ENCODE measurements at regions not wholly inside any gene's neighbourhood (a gene's known extent, or its start where the extent isn't known, plus 50 kb on each side); places are given as distances from the start of the nearest gene placed in this dataset.
"Not testable (repeated sequence)": the region's sequence is repeated elsewhere in the genome, so short reads cannot be mapped to it uniquely, and the experiment has no call there.

GRCh38 chr2:89585558-89585920, 894.1 kb downstream of the RPIA start:
- not testable (repeated sequence) for H2BK120ac ChIP-seq (ENCODE audit: low read depth, low read length); H3K4me2 ChIP-seq (ENCODE audit: low read length); H3K9ac ChIP-seq (ENCODE audit: low read length); H3K4me1 ChIP-seq (ENCODE audit: control insufficient read depth, low read depth, low read length); H4K5ac ChIP-seq (ENCODE audit: low read length); H3K4me3 ChIP-seq (ENCODE audit: low read length); H3K23ac ChIP-seq (ENCODE audit: low read length); H3K4ac ChIP-seq (ENCODE audit: low read depth, low read length); H3K18ac ChIP-seq (ENCODE audit: low read length); H4K8ac ChIP-seq (ENCODE audit: low read depth, low read length); H2BK5ac ChIP-seq (ENCODE audit: low read length); H3K27ac ChIP-seq (ENCODE audit: low read depth, low read length); H3K79me2 ChIP-seq (ENCODE audit: control insufficient read depth, insufficient read depth, low read length); H3K36me3 ChIP-seq (ENCODE audit: control insufficient read depth, insufficient read depth, low read length); H2BK15ac ChIP-seq (replicated peaks; ENCODE audit: low read depth); H3K27me3 ChIP-seq (ENCODE audit: insufficient read depth, low read length, poor library complexity); H3K79me1 ChIP-seq (ENCODE audit: low read length); H2AK5ac ChIP-seq (ENCODE audit: low read length)
- WGBS (ENCODE audit: extremely low coverage, insufficient coverage, low lambda C conversion rate), result no CpG with 5 or more reads among the region's 34 CpGs
- peak overlapping the region; percentile 34 for H3K56ac ChIP-seq (ENCODE audit: low read length)
- DNase-seq, result peak; percentile 58

- H3K27me3 ChIP-seq (ENCODE audit: insufficient read depth, low read length, poor library complexity); H3K18ac ChIP-seq (ENCODE audit: low read length); H3K9ac ChIP-seq (ENCODE audit: low read length); H4K5ac ChIP-seq (ENCODE audit: low read length); H3K4me3 ChIP-seq (ENCODE audit: low read length); H2BK5ac ChIP-seq (ENCODE audit: low read length); H3K79me2 ChIP-seq (ENCODE audit: control insufficient read depth, insufficient read depth, low read length); H3K4ac ChIP-seq (ENCODE audit: low read depth, low read length); H3K79me1 ChIP-seq (ENCODE audit: low read length); H3K4me2 ChIP-seq (ENCODE audit: low read length); DNase-seq; H3K36me3 ChIP-seq (ENCODE audit: control insufficient read depth, insufficient read depth, low read length); H2BK15ac ChIP-seq (replicated peaks; ENCODE audit: low read depth); H2BK120ac ChIP-seq (ENCODE audit: low read depth, low read length); H4K8ac ChIP-seq (ENCODE audit: low read depth, low read length); H2AK5ac ChIP-seq (ENCODE audit: low read length); H3K23ac ChIP-seq (ENCODE audit: low read length); H3K4me1 ChIP-seq (ENCODE audit: control insufficient read depth, low read depth, low read length); H3K56ac ChIP-seq (ENCODE audit: low read length); H3K27ac ChIP-seq (ENCODE audit: low read depth, low read length): not testable (repeated sequence)
- WGBS (ENCODE audit: extremely low coverage, insufficient coverage, low lambda C conversion rate), result no CpG with 5 or more reads among the region's 4 CpGs
Observed at GRCh38 chr2:89599843-89600242, 908.4 kb downstream of the RPIA start.

- not testable (repeated sequence) for H2BK5ac ChIP-seq (ENCODE audit: low read length); H2BK15ac ChIP-seq (replicated peaks; ENCODE audit: low read depth); H3K56ac ChIP-seq (ENCODE audit: low read length); H3K9ac ChIP-seq (ENCODE audit: low read length); H3K79me2 ChIP-seq (ENCODE audit: control insufficient read depth, insufficient read depth, low read length); H3K4ac ChIP-seq (ENCODE audit: low read depth, low read length); H3K27ac ChIP-seq (ENCODE audit: low read depth, low read length); H3K18ac ChIP-seq (ENCODE audit: low read length); H3K4me1 ChIP-seq (ENCODE audit: control insufficient read depth, low read depth, low read length); H3K79me1 ChIP-seq (ENCODE audit: low read length); H3K4me2 ChIP-seq (ENCODE audit: low read length); H2AK5ac ChIP-seq (ENCODE audit: low read length); H3K27me3 ChIP-seq (ENCODE audit: insufficient read depth, low read length, poor library complexity); H3K4me3 ChIP-seq (ENCODE audit: low read length); DNase-seq; H4K5ac ChIP-seq (ENCODE audit: low read length); H2BK120ac ChIP-seq (ENCODE audit: low read depth, low read length); H4K8ac ChIP-seq (ENCODE audit: low read depth, low read length); H3K23ac ChIP-seq (ENCODE audit: low read length); H3K36me3 ChIP-seq (ENCODE audit: control insufficient read depth, insufficient read depth, low read length)
- no CpG with 5 or more reads among the region's 2 CpGs for WGBS (ENCODE audit: extremely low coverage, insufficient coverage, low lambda C conversion rate)
Observed at GRCh38 chr2:89606514-89606913, 915.0 kb downstream of the RPIA start.

GRCh38 chr2:89610207-89610926, 918.9 kb downstream of the RPIA start:
- H3K4me1 ChIP-seq (ENCODE audit: control insufficient read depth, low read depth, low read length); H3K79me2 ChIP-seq (ENCODE audit: control insufficient read depth, insufficient read depth, low read length); H3K23ac ChIP-seq (ENCODE audit: low read length); H3K9ac ChIP-seq (ENCODE audit: low read length); H3K4me2 ChIP-seq (ENCODE audit: low read length); H4K5ac ChIP-seq (ENCODE audit: low read length); H3K4me3 ChIP-seq (ENCODE audit: low read length); H3K36me3 ChIP-seq (ENCODE audit: control insufficient read depth, insufficient read depth, low read length); H3K4ac ChIP-seq (ENCODE audit: low read depth, low read length); H2BK120ac ChIP-seq (ENCODE audit: low read depth, low read length); H2BK5ac ChIP-seq (ENCODE audit: low read length); H3K56ac ChIP-seq (ENCODE audit: low read length); H3K79me1 ChIP-seq (ENCODE audit: low read length); H2AK5ac ChIP-seq (ENCODE audit: low read length); H2BK15ac ChIP-seq (replicated peaks; ENCODE audit: low read depth); H3K27ac ChIP-seq (ENCODE audit: low read depth, low read length); H3K27me3 ChIP-seq (ENCODE audit: insufficient read depth, low read length, poor library complexity); H3K18ac ChIP-seq (ENCODE audit: low read length); DNase-seq; H4K8ac ChIP-seq (ENCODE audit: low read depth, low read length): not testable (repeated sequence)
- no CpG with 5 or more reads among the region's 33 CpGs for WGBS (ENCODE audit: extremely low coverage, insufficient coverage, low lambda C conversion rate)

- WGBS (ENCODE audit: extremely low coverage, insufficient coverage, low lambda C conversion rate), result no CpG with 5 or more reads among the region's 37 CpGs
- not testable (repeated sequence) for H4K5ac ChIP-seq (ENCODE audit: low read length); H3K4me1 ChIP-seq (ENCODE audit: control insufficient read depth, low read depth, low read length); H2BK15ac ChIP-seq (replicated peaks; ENCODE audit: low read depth); DNase-seq; H3K9ac ChIP-seq (ENCODE audit: low read length); H3K4me3 ChIP-seq (ENCODE audit: low read length); H3K79me1 ChIP-seq (ENCODE audit: low read length); H3K56ac ChIP-seq (ENCODE audit: low read length); H3K23ac ChIP-seq (ENCODE audit: low read length); H3K27ac ChIP-seq (ENCODE audit: low read depth, low read length); H3K36me3 ChIP-seq (ENCODE audit: control insufficient read depth, insufficient read depth, low read length); H2BK120ac ChIP-seq (ENCODE audit: low read depth, low read length); H3K18ac ChIP-seq (ENCODE audit: low read length); H3K4me2 ChIP-seq (ENCODE audit: low read length); H3K27me3 ChIP-seq (ENCODE audit: insufficient read depth, low read length, poor library complexity); H3K4ac ChIP-seq (ENCODE audit: low read depth, low read length); H2BK5ac ChIP-seq (ENCODE audit: low read length); H2AK5ac ChIP-seq (ENCODE audit: low read length); H4K8ac ChIP-seq (ENCODE audit: low read depth, low read length); H3K79me2 ChIP-seq (ENCODE audit: control insufficient read depth, insufficient read depth, low read length)
Observed at GRCh38 chr2:89610927-89611515, 919.5 kb downstream of the RPIA start.

- not testable (repeated sequence) for H3K27ac ChIP-seq (ENCODE audit: low read depth, low read length); H4K5ac ChIP-seq (ENCODE audit: low read length); H3K79me1 ChIP-seq (ENCODE audit: low read length); H3K23ac ChIP-seq (ENCODE audit: low read length); DNase-seq; H3K27me3 ChIP-seq (ENCODE audit: insufficient read depth, low read length, poor library complexity); H4K8ac ChIP-seq (ENCODE audit: low read depth, low read length); H2BK15ac ChIP-seq (replicated peaks; ENCODE audit: low read depth); H3K4ac ChIP-seq (ENCODE audit: low read depth, low read length); H2BK120ac ChIP-seq (ENCODE audit: low read depth, low read length); H3K4me2 ChIP-seq (ENCODE audit: low read length); H2AK5ac ChIP-seq (ENCODE audit: low read length); H3K36me3 ChIP-seq (ENCODE audit: control insufficient read depth, insufficient read depth, low read length); H3K18ac ChIP-seq (ENCODE audit: low read length); H3K4me1 ChIP-seq (ENCODE audit: control insufficient read depth, low read depth, low read length); H3K9ac ChIP-seq (ENCODE audit: low read length); H3K4me3 ChIP-seq (ENCODE audit: low read length); H3K79me2 ChIP-seq (ENCODE audit: control insufficient read depth, insufficient read depth, low read length); H2BK5ac ChIP-seq (ENCODE audit: low read length); H3K56ac ChIP-seq (ENCODE audit: low read length)
- no CpG with 5 or more reads among the region's 42 CpGs for WGBS (ENCODE audit: extremely low coverage, insufficient coverage, low lambda C conversion rate)
Observed at GRCh38 chr2:89611710-89612109, 920.2 kb downstream of the RPIA start.

Measured in mesendoderm (in vitro differentiated cells).